ENCODE measurements at regions not wholly inside any gene's neighbourhood (a gene's known extent, or its start where the extent isn't known, plus 50 kb on each side); places are given as distances from the start of the nearest gene placed in this dataset.
A peak's percentile ranks its signal among the peaks of the same experiment; 100 is the strongest.

- peak in 1 of 2 experiments; percentile 35; a peak in 1 of 4 replicates for TF ChIP-seq ZNF318 (IDR thresholded peaks at IDR 0.05; ENCODE audit: borderline replicate concordance in 1 of 2, low read depth in 1 of 2)
- TF ChIP-seq PPARD (CRISPR knock-in tag; IDR thresholded peaks at IDR 0.05) = no peak
- 0 out of 2 replicates have a peak, but pooled peaks have one; percentile 65 for TF ChIP-seq CREB5 (CRISPR knock-in tag; IDR thresholded peaks at IDR 0.05)
- TF ChIP-seq HMG20A (CRISPR knock-in tag; conservative IDR thresholded peaks at IDR 0.05) = no peak
- TF ChIP-seq POLR2AphosphoS5 (IDR thresholded peaks at IDR 0.05; ENCODE audit: control insufficient read depth, insufficient read depth, low read depth, low read length) = peak; percentile 69
- no peak for TF ChIP-seq CAMTA2 (CRISPR knock-in tag; conservative IDR thresholded peaks at IDR 0.05)
- peak; percentile 91 for TF ChIP-seq CBFA2T2 (conservative IDR thresholded peaks at IDR 0.05)
- TF ChIP-seq BRD4 (IDR thresholded peaks at IDR 0.05) = no peak
- 0 out of 2 replicates have a peak, but pooled peaks have one; percentile 78 for TF ChIP-seq HIVEP1 (CRISPR knock-in tag; IDR thresholded peaks at IDR 0.05)
- TF ChIP-seq SMARCA4 (IDR thresholded peaks at IDR 0.05) = peak; percentile 88
- TF ChIP-seq ILK (tag; IDR thresholded peaks at IDR 0.05; ENCODE audit: borderline replicate concordance, low read depth) = peak; percentile 11; the same call in 1 of the 2 replicates
Observed at GRCh38 chr5:173782671-173783101, 105.5 kb upstream of the CPEB4 start (continued).

Data from K562 (cell line).